ENCODE measurements at regions not wholly inside any gene's neighbourhood (a gene's known extent, or its start where the extent isn't known, plus 50 kb on each side); places are given as distances from the start of the nearest gene placed in this dataset.

- TF ChIP-seq GATA2 (IDR thresholded peaks at IDR 0.05; ENCODE audit: low read depth, low read length) (no peak), GATA3 (IDR thresholded peaks at IDR 0.05; ENCODE audit: low read depth, low read length) (no peak)
These were observed 253.8 kb downstream of the FAM43A start for GRCh38 chr3:194939532-194939909.

Data from SH-SY5Y (cell line).